ENCODE measurements at regions not wholly inside any gene's neighbourhood (a gene's known extent, or its start where the extent isn't known, plus 50 kb on each side); places are given as distances from the start of the nearest gene placed in this dataset.

DNA sequence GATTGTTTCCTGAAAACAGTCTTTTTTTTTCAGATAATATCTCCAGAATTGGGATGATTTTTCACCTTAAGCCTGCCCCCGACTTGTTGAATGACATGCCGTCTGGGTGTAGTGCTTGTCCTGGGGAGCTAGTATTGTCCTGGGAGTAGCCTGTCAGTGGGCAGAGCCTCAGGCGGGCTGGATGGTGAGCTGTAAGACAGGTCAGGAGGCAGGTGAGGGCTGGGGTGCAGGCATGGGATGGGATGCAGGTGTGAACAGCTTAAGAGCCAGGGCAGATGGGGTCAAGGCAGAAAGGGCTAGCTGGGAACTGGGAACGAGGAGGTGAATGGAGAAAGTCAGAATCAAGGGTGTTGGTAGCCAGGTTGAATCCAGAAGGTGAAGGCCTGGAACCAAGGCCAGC is 200.2 kb downstream of the CSNK2A3 start:
- ATAC-seq (ENCODE audit: low read depth): no peak

DNA sequence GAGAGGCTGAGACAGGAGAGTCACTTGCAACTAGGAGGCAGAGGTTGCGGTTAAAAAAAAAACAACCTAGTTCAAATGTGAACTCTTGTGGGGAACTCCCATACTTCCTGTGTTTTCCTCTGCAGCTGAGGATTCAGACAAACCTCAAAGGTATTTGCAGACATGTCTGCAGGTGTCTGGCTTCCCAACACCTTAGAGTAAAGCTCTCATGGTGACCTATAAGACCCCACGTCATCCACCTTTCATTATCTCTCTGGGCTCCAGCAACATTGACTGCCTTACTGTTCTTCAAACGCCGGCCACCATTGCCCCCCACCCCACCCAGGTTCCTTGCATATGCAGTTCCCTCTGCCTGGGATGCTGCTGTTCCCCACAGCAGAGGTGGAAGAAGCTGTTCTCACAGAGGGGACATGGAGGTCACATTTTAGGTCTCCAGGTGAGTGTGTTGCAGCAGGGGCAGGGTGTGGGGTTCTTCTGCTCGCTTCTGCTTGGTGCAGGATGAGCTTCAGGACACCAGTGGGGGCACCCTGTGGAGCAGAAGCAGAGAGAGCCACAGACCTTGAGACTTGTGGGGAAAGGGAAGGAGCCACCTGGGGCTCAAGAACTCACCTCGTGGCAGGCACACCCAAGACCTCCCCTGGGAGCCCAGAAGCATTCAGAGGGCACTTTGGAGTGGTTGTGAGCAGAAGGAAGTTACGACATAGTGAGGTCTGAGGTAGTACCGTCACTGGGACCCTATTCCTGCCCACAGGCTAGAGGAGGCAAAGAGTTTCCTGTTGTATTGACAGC is 203.2 kb downstream of the CSNK2A3 start:
- H3K4me3 ChIP-seq (ENCODE audit: severe bottlenecking): no peak overlapping the region
- H3K36me3 ChIP-seq (ENCODE audit: low read depth): no peaks in the 10 kb centered on the region
- no peaks in the 10 kb centered on the region for H3K4me1 ChIP-seq (ENCODE audit: insufficient read depth, poor library complexity, severe bottlenecking)
- no peaks in the 10 kb centered on the region for H3K9me3 ChIP-seq (ENCODE audit: severe bottlenecking)
- ATAC-seq (ENCODE audit: low read depth) (no peak), DNase-seq (ENCODE audit: low spot score) (no peak)
- TF ChIP-seq, protein P1, sequence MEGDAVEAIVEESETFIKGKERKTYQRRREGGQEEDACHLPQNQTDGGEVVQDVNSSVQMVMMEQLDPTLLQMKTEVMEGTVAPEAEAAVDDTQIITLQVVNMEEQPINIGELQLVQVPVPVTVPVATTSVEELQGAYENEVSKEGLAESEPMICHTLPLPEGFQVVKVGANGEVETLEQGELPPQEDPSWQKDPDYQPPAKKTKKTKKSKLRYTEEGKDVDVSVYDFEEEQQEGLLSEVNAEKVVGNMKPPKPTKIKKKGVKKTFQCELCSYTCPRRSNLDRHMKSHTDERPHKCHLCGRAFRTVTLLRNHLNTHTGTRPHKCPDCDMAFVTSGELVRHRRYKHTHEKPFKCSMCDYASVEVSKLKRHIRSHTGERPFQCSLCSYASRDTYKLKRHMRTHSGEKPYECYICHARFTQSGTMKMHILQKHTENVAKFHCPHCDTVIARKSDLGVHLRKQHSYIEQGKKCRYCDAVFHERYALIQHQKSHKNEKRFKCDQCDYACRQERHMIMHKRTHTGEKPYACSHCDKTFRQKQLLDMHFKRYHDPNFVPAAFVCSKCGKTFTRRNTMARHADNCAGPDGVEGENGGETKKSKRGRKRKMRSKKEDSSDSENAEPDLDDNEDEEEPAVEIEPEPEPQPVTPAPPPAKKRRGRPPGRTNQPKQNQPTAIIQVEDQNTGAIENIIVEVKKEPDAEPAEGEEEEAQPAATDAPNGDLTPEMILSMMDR (IDR thresholded peaks at IDR 0.05; ENCODE audit: poor library complexity, severe bottlenecking): no peak
- H3K27me3 ChIP-seq (ENCODE audit: insufficient read depth, poor library complexity, severe bottlenecking): no peaks in the 10 kb centered on the region
- no peak overlapping the region for H3K27ac ChIP-seq (ENCODE audit: poor library complexity, severe bottlenecking)

More for the DNA sequence above, 200.2 kb downstream of the CSNK2A3 start:
- Histone ChIP-seq H3K27me3 (ENCODE audit: insufficient read depth, poor library complexity, severe bottlenecking) (no peaks in the 10 kb centered on the region), H3K4me1 (ENCODE audit: insufficient read depth, poor library complexity, severe bottlenecking) (no peaks in the 10 kb centered on the region), H3K27ac (ENCODE audit: poor library complexity, severe bottlenecking) (no peak overlapping the region), H3K9me3 (ENCODE audit: severe bottlenecking) (no peaks in the 10 kb centered on the region), H3K36me3 (ENCODE audit: low read depth) (no peaks in the 10 kb centered on the region), H3K4me3 (ENCODE audit: severe bottlenecking) (no peak overlapping the region)
- DNase-seq (ENCODE audit: low spot score): no peak
- TF ChIP-seq, protein P1 (IDR thresholded peaks at IDR 0.05; ENCODE audit: poor library complexity, severe bottlenecking): no peak

DNA sequence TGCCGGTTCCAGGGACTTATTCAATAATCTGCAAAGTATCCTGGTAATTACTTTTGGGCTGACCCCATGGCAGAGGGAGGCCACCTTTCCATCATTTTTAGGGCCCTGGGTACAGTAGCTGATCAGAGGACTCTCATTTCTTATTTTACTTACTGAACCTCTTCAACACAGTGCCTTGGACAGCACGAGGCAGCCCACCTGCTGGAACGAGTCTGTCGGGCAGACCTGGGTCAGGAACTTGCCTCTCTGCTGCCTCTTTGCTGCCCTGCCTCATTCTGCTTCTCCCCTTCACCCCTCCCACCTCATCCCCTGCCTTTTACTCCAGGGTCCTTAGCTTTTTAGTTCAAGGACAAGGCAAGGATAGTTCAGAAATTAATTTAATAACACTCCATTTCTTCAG is 204.5 kb downstream of the CSNK2A3 start:
- TF ChIP-seq, protein P1 (IDR thresholded peaks at IDR 0.05; ENCODE audit: poor library complexity, severe bottlenecking): no peak
- Histone ChIP-seq H3K36me3 (ENCODE audit: low read depth) (no peaks in the 10 kb centered on the region), H3K4me3 (ENCODE audit: severe bottlenecking) (no peak overlapping the region), H3K27ac (ENCODE audit: poor library complexity, severe bottlenecking) (no peak overlapping the region), H3K4me1 (ENCODE audit: insufficient read depth, poor library complexity, severe bottlenecking) (no peaks in the 10 kb centered on the region), H3K27me3 (ENCODE audit: insufficient read depth, poor library complexity, severe bottlenecking) (no peaks in the 10 kb centered on the region), H3K9me3 (ENCODE audit: severe bottlenecking) (no peaks in the 10 kb centered on the region)
- DNase-seq (ENCODE audit: low spot score) (no peak), ATAC-seq (ENCODE audit: low read depth) (no peak)

DNA sequence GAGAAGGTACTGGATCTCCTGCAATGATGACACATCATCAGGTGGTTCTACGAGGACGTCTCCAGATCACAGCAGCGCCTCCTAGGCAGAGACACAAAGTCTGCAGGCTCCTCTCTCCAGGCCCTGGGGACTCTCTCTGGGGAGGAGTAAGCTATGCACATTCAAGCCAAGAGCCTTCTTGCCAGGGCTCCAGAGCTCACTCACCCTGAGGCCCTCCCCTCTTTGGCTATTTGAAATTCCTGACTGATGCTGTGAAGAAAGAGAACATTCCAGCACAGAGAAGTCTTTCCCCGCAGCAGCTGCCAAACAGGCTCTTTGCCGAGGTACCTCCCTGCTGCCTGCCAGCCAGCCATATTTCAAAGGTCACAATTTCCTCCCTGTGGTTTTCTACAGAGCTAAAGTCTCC is 204.9 kb downstream of the CSNK2A3 start:
- TF ChIP-seq, protein P1 (IDR thresholded peaks at IDR 0.05; ENCODE audit: poor library complexity, severe bottlenecking): no peak
- peak; percentile 68 for ATAC-seq (ENCODE audit: low read depth)
- Histone ChIP-seq H3K36me3 (ENCODE audit: low read depth) (no peaks in the 10 kb centered on the region), H3K9me3 (ENCODE audit: severe bottlenecking) (no peaks in the 10 kb centered on the region), H3K4me1 (ENCODE audit: insufficient read depth, poor library complexity, severe bottlenecking) (no peaks in the 10 kb centered on the region), H3K27me3 (ENCODE audit: insufficient read depth, poor library complexity, severe bottlenecking) (no peaks in the 10 kb centered on the region), H3K27ac (ENCODE audit: poor library complexity, severe bottlenecking) (no peak overlapping the region), H3K4me3 (ENCODE audit: severe bottlenecking) (no peak overlapping the region)
- no peak for DNase-seq (ENCODE audit: low spot score)

GRCh38 chr11:11146830-11147229 is 206.2 kb downstream of the CSNK2A3 start:
- TF ChIP-seq, protein P1 (IDR thresholded peaks at IDR 0.05; ENCODE audit: poor library complexity, severe bottlenecking): no peak
- H3K4me3 ChIP-seq (ENCODE audit: severe bottlenecking): no peak overlapping the region
- H3K27ac ChIP-seq (ENCODE audit: poor library complexity, severe bottlenecking): no peak overlapping the region
- DNase-seq (ENCODE audit: low spot score) (no peak), ATAC-seq (ENCODE audit: low read depth) (no peak)
- no peaks in the 10 kb centered on the region for H3K4me1 ChIP-seq (ENCODE audit: insufficient read depth, poor library complexity, severe bottlenecking)
- no peaks in the 10 kb centered on the region for H3K9me3 ChIP-seq (ENCODE audit: severe bottlenecking)
- H3K27me3 ChIP-seq (ENCODE audit: insufficient read depth, poor library complexity, severe bottlenecking): no peaks in the 10 kb centered on the region
- H3K36me3 ChIP-seq (ENCODE audit: low read depth): no peaks in the 10 kb centered on the region
